GM19035 (cell line): ENCODE measurements at regions not wholly inside any gene's neighbourhood (a gene's known extent, or its start where the extent isn't known, plus 50 kb on each side); places are given as distances from the start of the nearest gene placed in this dataset.
"Not testable (repeated sequence)": the region's sequence is repeated elsewhere in the genome, so short reads cannot be mapped to it uniquely, and the experiment has no call there.

ENCODE experiments used
- ATAC-seq: cut with Tn5 transposase; IDR thresholded peaks from one replicate; pipeline ENCODE4 v1.9.1; 2021; ENCODE audit not compliant: unreplicated experiment

GRCh38 chr11:106276859-106277436 lies 199.5 kb downstream of the AASDHPPT start:
- no peak for ATAC-seq

- no peak for ATAC-seq
Observed at GRCh38 chr11:106277484-106277883, 200.0 kb downstream of the AASDHPPT start.

GRCh38 chr11:106278391-106278790 lies 200.9 kb downstream of the AASDHPPT start:
- no peak for ATAC-seq

GRCh38 chr11:106280036-106280435 lies 202.6 kb downstream of the AASDHPPT start:
- no peak for ATAC-seq

- ATAC-seq, result no peak
Observed at GRCh38 chr11:106281455-106282173, 204.2 kb downstream of the AASDHPPT start.

GRCh38 chr11:106286881-106287504 lies 209.5 kb downstream of the AASDHPPT start:
- no peak for ATAC-seq

- ATAC-seq, result no peak
Observed at GRCh38 chr11:106288057-106288456, 210.6 kb downstream of the AASDHPPT start.

GRCh38 chr11:106288822-106289387 lies 211.4 kb downstream of the AASDHPPT start:
- no peak for ATAC-seq

- no peak for ATAC-seq
Observed at GRCh38 chr11:106292526-106292925, 215.1 kb downstream of the AASDHPPT start.

- ATAC-seq, result no peak
Observed at GRCh38 chr11:106295974-106296373, 218.5 kb downstream of the AASDHPPT start.

GRCh38 chr11:106302416-106302815 lies 225.0 kb downstream of the AASDHPPT start:
- ATAC-seq, result no peak

- ATAC-seq, result no peak
Observed at GRCh38 chr11:106304274-106304673, 226.8 kb downstream of the AASDHPPT start.

- no peak for ATAC-seq
Observed at GRCh38 chr11:106305458-106305857, 228.0 kb downstream of the AASDHPPT start.

GRCh38 chr11:106306942-106307341 lies 229.5 kb downstream of the AASDHPPT start:
- ATAC-seq, result no peak

- ATAC-seq, result no peak
Observed at GRCh38 chr11:106309070-106309684, 231.7 kb downstream of the AASDHPPT start.

- no peak for ATAC-seq
Observed at GRCh38 chr11:106311531-106312230, 234.2 kb downstream of the AASDHPPT start.

GRCh38 chr11:106317208-106317773 lies 239.8 kb downstream of the AASDHPPT start:
- ATAC-seq, result not testable (repeated sequence)

- ATAC-seq, result no peak
Observed at GRCh38 chr11:106321601-106322000, 244.1 kb downstream of the AASDHPPT start.

- no peak for ATAC-seq
Observed at GRCh38 chr11:106322106-106322505, 244.6 kb downstream of the AASDHPPT start.

GRCh38 chr11:106326087-106326486 lies 248.6 kb downstream of the AASDHPPT start:
- no peak for ATAC-seq

GRCh38 chr11:106327134-106327533 lies 249.7 kb downstream of the AASDHPPT start:
- ATAC-seq, result no peak
